Tibial nerve (tissue), 3 donors: ENCODE measurements at regions not wholly inside any gene's neighbourhood (a gene's known extent, or its start where the extent isn't known, plus 50 kb on each side); places are given as distances from the start of the nearest gene placed in this dataset.

Experiments
- CTCF ChIP-seq, 5 experiments: fragments of 200-600 bp in 3 of 5; fragments of 450-650 bp in 2 of 5; sonication (generic) in 3 of 5; IDR thresholded peaks; one replicate each; pipeline ENCODE4 v1.5.1; 2016 to 2019; ENCODE audit warnings: antibody characterized with exemption in 5 of 5, mild to moderate bottlenecking in 3 of 5, moderate library complexity in 2 of 5
- POLR2A ChIP-seq, 2 donors: fragments of 450-650 bp; IDR thresholded peaks; one replicate each; pipeline ENCODE4 v1.6.1; 2017; ENCODE audit warnings: antibody characterized with exemption in 2 of 2, mild to moderate bottlenecking in 2 of 2, moderate library complexity in 2 of 2

DNA sequence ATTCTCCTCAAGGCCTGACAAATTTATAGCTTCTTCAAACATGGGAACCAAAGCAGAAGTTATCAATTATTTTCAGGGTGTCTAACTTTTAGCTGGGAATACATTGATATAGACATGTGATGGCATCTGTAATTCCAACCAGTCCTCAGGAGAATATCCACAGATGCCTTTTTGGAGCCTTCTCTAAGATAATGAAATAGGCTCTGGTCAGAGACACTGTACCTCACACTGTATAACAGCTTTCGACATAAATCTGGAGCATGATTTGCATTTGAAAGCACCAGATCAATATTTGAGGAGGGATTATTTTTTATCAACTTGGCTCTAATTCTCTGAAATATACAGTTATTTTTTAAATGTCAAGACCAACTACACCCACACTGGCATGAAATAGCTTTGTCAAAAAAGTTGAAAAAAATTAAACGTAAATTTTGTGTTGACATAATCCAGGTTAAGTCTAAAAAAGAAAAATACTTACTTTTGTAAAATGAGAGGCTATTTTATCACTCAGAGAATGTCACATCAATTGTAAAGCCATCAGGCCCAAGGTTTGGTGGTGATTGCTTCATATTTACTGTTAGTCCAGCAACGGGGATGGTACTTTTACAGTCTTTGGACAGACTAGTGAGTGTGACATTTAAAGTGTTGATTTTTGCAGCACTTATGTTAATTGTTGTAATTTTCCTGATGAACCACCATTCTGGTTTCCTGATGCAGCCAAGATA, 177.0 kb upstream of the SP8 start:
- TF ChIP-seq CTCF (IDR thresholded peaks at IDR 0.05) = no peak
- TF ChIP-seq POLR2A (IDR thresholded peaks at IDR 0.05) = no peak
